G401.6 (cell line): ENCODE measurements at regions not wholly inside any gene's neighbourhood (a gene's known extent, or its start where the extent isn't known, plus 50 kb on each side); places are given as distances from the start of the nearest gene placed in this dataset.
"Not testable (repeated sequence)": the region's sequence is repeated elsewhere in the genome, so short reads cannot be mapped to it uniquely, and the experiment has no call there.

Experiments
- FAIRE-seq: peaks from 2 replicates; lab custom pipeline; 2012; peaks lifted over from hg19 to GRCh38; lab: Jason Lieb, UNC

DNA sequence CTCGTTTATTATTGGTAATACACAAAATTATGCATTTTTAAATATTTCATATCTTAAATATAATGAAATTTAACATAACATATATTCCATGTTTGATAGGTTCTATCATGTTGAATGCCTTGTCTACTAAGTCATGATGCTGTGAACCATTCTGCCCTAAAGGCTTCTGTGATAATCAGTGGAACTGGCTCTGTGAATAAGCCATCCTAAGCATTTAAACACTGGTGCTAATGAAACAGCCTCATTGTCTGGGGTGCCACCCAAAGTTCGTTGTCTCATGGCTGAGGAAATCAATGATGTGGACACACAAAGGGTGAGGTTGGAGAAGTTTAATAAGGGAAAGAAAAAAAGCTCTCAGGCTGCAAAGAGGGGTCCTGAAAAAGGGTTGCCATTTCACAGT lies 264.7 kb upstream of the ZRANB2 start:
- no peak for FAIRE-seq

DNA sequence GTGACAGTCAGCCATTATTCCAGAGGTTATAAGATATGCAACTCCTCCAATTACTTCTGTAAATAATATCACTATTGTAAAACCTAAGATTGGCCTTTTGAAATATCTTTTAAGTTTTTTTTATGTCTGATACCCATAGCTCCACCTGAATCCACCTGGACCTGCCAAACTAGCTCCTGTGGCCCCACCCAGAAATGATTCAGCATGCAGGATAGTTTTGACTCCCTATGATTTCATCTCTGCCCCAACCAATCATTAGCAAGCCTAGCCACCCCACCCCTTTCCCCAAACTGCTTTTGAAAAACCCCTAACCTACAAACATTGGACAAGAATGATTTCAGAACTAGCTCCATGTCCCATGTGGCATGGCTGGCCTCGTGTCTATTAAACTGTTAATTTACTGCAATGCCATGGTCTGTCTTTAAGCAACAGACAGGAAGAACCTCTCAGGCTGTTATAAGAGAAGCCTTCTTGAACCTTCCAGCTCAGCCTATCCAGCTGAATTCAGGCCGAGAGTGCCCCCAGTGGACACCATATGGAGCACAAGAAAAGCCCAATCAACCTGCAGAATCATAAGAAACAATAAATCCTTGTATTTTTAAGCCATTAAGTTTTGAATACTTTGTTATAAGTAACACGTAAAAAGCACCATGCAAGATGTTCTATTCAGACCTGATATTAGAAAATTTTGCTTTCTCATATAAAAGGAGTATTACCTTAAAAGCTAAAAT lies 263.0 kb upstream of the ZRANB2 start:
- no peak for FAIRE-seq

DNA sequence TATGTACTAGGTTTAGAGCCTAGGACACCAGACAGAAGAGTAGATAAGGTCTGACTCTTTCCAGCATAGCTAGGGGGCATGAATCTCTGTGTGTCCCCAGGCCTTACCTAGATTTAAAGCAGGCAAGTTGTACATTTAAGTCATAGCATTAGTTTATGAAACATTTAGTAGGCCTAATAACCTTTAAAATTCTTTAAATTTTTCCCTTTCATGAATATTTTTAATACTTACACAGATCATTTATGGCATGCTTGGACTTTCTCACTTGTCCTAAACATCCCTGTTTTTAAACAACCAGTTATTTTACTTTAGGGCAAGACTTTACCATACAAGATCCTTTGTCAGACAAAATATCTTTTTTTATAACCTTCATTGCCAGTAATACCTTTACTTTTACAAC lies 258.4 kb upstream of the ZRANB2 start:
- FAIRE-seq: no peak

DNA sequence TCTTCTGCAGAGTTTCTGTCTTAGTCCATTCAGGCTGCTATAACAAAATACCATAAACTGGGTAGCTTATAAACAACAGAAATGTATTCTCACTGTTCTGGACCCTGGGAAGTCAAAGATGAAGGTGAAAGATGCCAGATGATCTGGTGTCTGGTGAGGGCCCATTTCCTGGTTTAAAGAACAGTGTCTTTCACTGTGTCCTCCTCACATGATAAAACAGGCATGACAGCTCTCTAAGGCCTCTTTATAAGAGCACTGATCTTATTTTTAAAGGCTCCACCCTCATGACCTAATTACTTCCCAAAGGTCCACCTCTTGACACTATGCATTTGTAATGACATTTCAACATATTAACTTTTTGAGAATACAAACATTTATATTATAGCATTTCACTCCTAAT lies 250.2 kb upstream of the ZRANB2 start:
- no peak for FAIRE-seq

DNA sequence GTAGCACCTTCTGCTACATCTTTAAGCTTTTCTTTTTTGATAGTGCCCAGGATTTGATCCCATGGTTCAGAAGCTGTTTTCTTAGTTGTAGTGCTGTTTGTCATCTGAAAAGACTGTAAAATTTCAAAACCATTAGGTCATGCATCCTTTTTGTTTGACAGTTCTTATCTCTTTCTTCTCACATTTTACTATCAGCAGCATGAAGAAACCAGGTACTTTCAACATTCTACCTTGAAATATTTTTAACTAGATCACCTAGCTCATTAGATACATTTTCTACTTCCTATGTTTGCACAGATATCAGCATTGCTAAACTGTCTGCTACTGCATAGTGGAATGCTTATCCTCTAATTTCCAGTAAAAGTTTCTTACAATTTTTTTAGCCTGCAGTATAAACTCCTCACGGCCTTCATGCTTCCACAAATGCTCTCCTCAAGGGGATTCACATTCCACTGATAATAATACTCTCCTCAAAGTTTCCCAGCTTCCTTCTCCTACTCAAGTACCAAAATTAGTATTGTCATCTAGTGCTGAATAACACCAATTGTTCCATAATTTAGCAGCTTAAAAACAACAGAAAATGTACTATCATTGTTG lies 243.9 kb upstream of the ZRANB2 start:
- no peak for FAIRE-seq

DNA sequence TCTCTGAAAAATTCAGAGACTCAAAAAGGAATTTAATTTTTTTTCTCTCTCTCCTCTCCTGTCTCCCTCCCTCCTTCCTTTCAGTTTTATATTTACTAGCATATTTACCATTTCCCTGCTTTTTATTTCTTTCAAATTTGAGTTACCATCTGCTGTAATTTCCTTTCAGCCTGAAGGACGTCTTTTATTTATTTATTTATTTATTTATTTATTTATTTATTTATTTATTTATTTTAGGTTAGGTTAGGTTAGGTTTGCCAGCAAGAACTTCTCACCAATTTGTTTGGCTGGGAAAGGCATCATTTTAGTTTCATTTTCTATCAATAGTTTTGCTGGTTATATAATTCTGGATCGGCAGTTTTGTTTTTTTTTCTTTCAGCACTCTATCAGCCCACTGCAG lies 231.7 kb upstream of the ZRANB2 start:
- FAIRE-seq: no peak

DNA sequence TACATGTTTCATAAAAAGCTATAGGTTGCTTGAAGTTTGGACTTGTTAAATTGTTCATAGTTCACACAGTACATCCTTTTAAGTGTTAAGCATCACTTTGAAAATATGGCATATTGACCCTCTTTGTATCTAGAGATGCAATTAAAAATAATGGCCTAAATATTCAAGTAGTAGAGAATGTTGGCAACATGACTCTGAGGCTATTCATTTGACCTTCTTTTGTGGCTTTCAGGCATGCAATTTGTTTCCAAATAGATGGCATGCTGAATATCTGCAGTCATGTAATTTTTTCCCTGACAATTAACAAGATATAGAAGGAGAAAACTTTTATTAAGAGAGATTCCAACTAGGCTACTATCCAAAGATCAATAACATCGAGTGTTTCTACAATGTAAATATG lies 230.5 kb upstream of the ZRANB2 start:
- no peak for FAIRE-seq

DNA sequence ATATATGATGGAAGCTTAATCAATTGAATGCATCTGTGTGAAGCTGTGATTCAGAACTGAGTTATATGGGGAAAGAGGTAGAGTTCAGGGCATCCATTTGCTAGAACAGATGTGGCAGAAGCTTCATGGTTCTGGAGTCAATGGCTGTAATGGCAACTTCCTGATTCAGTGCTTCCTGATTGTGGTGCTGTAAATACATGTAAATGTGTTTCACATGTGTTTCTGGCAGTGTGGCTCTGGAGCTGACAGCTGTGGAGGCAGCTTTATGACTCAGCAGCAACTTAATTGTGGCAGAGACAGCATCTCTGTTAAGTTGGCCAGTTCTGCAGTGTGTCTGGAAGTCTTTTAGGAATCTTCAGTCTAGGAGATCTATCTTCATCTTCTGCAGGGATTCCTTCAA lies 226.6 kb upstream of the ZRANB2 start:
- FAIRE-seq: no peak

DNA sequence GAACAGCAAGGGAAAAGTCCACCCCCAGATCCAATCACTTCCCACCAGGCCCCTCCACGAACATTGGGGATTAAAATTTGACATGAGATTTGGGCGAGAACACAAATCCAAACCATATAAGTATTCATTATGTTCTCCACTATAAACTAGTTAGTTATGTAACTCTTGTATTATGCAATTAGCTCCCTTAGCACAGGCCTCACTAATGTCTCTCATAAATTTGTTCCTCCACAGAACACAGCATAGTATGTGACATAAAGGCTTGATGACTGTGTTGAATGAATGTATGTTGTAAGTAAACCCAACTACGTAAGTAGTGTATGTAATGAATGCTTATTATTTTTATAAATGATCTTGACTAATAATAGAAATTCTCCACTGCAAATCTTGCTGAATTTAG lies 223.3 kb upstream of the ZRANB2 start:
- FAIRE-seq: no peak

DNA sequence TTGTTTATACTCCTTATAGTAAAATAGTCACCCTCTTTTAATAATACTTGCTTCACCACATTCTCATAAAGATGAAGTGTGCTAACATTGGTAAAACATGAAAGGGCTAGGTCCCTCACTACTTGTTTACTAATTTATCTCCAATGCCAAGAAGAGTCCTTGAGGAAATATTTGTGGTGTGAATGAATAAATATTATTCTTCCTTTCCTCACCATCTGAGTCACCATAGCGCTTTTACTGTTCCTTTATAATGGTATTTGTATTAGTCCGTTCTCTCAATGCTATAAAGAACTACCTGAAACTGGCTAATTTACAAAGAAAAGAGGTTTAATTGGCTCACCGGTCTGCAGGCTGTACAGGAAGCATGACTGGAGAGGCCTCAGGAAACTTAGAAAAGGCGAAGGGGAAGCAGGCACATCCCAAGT lies 222.8 kb upstream of the ZRANB2 start:
- no peak for FAIRE-seq

DNA sequence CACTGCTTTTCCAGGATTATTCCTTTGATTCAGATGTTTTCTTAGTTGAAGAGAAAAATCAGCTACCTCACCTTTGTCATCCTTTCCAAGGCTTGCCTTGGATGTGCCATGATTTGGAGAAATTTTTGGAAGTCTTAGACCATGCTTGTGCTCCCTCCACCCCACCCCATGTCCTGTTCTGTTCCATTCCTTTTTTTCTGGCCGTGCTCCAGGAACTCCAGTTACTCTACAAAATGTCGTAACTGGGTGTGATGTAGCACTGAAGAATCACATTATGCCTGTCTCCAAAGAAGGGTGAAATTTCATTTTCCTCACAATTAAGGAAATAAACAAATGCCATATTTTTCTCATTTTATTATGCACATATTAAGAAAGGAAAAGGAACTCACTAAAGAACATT lies 217.8 kb upstream of the ZRANB2 start:
- FAIRE-seq: no peak

DNA sequence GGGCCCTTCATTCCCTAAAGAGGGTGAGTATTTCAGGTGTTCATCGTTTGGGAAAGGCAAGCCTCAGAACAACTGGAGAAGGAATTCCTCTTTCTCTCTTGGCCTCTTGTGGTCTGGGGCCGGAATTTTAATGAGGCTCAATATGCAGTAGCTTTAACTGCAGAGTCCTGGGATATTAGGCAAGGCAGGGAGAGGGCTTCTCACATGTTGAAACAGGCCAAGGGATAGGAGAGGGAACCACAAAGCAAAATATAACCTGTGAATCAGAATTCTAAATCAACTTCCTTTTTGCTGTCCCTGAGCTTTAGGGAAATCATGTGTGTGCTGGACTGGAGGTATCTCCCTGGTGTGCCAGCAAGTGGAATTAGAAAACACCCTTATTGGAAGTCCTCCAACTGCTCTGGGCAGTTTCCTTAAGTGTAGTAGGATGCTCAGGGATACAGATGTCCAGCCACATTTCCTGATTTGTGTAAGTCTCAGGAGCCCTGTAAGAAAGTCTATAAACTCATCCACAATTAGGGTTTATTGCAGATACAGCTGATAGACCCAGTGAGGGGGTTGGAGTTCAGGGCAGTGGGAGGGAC lies 215.8 kb upstream of the ZRANB2 start:
- FAIRE-seq: no peak

DNA sequence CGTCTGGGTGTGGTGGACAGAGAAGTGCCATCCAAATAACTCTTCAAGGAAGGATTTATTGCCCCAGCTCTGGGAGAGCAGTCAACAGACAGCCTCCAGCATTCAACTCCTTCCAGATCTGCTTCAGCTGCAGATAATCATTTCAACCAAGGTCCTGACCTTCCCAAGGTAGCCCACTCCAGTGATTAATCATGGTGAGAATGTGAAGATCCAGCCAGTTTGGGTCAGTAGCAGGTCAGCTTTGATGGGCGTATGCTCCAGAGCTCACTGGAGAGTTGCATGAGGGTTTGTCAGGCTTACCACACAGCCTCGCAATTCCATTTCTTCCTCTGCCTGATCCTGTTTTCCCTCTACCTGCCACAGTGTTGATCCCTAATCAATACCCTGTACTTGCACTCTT lies 214.5 kb upstream of the ZRANB2 start:
- FAIRE-seq: no peak

DNA sequence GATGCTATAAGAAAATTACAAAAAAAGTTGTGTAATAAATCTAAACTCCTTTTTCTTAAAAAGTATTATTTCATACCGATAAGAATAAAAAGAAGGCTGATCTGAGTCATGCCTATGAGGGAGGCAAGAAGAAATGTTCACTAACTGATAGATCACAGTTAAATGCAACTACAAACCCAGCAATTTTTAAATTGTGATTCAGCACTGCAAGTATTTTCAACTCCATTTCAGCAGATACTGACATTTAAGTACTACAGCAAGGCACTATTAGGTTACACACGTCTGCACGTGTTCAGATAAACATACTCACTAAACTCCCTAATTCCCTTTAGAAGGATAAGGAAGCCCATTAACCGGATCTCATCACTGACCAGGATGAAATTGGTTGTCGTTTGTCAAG lies 213.3 kb upstream of the ZRANB2 start:
- no peak for FAIRE-seq

DNA sequence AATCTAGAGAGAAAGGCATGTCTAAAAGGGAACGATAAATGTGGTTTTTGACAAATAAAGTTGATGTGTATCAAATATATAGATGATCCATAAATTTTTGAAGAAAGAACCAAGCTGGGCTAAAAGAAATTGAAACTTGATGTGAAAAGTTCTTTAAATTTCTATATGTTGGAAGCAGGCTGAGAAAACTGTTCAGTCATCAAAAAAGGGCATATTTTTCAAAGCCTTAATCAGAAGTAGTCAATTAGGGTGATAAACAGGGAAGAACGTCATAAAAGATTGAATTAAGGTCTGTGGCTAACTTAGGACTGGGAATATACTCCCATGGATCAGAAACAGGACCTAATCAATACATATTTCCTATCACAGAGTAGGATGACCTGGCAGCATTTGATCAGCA lies 211.4 kb upstream of the ZRANB2 start:
- FAIRE-seq: no peak

DNA sequence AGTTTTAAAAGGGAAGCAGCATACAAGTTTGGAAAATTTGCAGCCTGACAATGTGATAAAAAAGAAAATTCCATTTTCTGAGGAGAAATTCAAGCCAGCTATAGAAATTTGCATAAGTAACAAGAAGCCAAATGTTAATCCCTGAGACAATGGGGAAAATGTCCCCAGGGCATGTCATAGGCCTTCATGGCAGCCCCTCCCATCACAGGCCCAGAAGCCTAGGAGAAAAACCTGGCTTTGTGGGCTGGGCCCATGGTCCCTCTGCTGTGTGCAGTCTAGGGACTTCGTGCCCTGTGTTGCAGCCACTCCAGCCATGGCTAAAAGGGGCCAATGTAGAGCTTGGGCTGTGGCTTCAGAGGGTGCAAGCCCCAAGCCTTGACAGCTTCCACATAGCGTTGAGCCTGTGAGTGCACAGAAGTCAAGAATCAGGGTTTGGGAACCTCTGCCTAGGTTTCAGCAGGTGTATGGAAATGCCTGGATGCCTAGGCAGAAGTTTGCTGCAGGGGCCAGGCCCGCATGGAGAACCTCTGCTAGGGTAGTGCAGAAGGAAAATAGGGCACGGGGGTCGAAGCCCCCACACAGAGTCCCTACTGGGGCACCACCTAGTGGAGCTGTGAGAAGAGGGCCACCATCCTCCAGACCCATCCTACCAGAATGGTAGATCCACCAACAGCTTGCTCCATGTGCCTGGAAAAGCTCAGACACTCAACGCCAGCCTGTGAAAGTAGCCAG lies 209.8 kb upstream of the ZRANB2 start:
- FAIRE-seq: not testable (repeated sequence)

DNA sequence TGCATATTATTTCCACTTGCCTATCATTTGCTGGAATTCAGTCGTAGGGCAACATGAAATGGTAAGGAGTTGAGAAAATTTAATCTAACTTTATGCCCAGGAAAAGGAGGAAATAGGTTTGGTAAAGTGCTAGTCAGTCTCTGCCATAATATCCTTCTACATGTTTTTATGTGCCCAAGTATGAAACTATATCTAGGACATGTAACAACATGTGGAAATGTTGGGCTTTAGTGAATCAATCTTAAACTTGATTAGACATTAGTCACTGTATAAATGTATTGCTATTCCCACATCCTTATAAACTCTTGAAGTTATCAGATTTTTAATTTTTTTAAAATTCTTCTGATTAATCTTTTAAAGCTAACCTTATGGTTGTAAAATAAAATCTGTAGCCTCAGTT lies 204.7 kb upstream of the ZRANB2 start:
- no peak for FAIRE-seq

DNA sequence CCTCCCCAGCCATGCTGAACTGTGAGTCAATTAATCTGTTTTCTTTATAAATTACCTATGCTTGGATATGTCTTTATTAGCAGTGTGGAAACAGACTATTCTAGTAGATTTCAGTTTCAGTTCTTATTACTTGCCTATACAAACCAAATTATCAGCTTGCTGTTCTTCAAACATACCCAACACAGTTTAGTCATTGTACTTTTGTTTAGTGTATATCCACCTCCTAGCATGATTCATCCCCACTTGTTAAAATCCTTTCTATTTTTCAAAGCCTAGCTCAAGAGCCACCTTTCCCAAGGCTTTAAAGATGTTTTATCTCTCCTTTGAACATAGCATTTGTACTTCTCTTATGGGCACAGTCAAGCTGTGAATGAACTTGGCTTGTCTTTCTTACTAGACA lies 195.6 kb upstream of the ZRANB2 start:
- no peak for FAIRE-seq

DNA sequence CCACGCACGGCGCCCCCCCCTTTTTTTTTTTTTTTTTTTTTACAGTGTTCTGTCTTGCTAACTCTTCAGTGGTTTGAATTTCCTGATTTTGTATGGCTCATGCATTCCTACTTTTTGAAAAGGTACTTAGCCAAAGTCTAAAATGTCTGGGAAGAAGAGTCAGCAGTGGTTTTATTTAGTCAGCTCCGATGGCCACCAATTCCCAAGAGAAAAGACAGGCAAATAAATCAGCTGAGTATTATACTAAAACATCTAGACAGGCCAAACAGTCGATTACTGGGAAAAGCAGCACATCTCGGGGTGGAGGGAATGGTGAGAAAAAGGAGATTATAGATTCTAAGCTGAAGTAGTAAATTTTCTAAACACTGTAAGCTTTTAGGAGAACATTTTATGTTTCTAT lies 192.5 kb upstream of the ZRANB2 start:
- FAIRE-seq: no peak

DNA sequence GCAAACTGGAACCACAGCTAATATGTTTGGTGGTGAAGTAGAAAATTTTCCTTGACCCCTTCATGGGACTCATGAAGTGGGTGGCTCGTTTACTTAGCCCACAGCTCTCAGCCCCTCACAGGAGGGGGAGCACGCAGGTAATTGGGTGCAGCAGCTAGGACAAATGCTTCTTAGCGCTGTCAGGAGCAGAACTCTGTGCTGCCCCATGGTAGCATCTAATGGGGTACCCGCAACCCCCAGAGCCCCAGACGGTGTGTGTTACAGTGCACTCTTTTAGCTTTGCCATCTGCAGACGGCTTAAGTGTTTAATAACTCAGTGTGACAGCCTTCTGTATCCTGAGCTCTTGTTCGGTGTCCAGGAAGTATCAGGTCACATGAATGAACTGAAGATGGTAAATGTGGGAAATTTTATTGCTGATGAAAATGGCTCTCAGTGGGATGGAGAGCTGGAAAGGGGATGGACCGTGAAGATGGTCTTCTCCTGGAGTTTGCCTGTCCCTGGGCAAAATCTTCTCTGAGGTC lies 189.6 kb upstream of the ZRANB2 start:
- no peak for FAIRE-seq

DNA sequence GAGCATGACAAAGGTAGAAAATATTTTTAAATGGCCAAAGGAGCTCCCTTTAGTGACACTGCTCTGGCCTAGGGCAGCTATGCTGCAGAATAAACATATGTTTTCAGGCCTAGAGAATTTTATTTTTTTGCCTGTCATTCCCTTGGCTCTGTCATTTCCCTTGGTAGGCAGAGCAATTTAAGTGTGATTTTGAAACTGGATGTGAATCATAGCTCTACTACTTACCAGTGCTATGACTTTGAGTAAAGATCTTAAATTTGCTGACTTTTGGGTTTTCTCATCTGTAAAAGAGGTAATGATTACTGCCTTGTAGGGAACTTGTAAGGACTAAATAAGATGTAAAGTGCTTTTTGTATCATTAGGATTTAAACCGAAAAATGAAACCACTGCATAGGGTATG lies 189.0 kb upstream of the ZRANB2 start:
- no peak for FAIRE-seq

DNA sequence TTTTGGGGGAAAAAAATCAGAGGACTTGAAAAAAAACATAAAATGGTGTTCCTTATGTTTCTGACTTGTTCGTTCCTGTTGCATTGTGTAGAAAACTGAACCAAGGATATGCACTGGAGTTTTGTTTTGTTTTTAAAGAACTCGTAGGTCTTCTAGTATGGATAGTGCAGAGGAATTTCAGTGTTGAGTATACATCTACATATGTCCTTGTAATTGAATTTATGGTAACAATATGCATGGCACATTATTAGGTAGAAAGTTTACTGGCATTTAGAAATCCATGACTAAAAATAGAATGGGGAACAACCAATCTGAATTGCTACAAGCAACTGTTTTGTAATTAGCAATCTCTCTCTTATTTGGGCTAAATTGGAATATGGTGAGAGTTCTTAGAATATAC lies 188.3 kb upstream of the ZRANB2 start:
- no peak for FAIRE-seq

DNA sequence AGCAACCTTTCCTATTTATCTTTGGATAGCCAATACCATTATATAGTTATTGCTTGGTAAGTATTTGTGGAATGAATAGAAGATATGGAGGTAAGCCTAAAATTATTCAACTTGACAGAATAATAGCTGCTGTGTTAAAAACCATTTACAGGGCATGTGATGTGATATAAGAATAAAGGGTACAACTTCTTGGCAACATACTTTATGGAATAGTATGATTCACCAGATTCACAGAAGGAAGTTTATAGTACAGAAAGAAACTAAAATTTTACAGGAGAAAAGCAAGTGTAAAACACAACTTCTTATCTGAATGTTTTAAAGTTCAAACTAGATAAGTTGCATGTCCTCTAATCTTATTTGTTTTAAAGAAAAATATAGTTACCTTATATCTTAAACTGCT lies 186.4 kb upstream of the ZRANB2 start:
- FAIRE-seq: no peak
